PC-3 (cell line): ENCODE measurements at regions not wholly inside any gene's neighbourhood (a gene's known extent, or its start where the extent isn't known, plus 50 kb on each side); places are given as distances from the start of the nearest gene placed in this dataset.

Source experiments
- ATAC-seq: fragments of 200-7000 bp; cut with Tn5 transposase; 2 replicates; pipeline ENCODE4 v1.9.1; 2020; ENCODE audit warnings: mild to moderate bottlenecking, moderate library complexity
- BruUV-seq: library from RNA; stranded (reverse); fragments of 400-500 nt; replicated peaks from 2 replicates; lab custom pipeline; 2021; lab: Mats Ljungman, UMichigan
- CTCF ChIA-PET: fragments of 300-600 bp; sonication (Branson Sonifier 250); formaldehyde crosslinking; loops from one replicate; lab custom pipeline; 2022; ENCODE audit warnings: antibody characterized with exemption; lab: Charles Lee
- POLR2A ChIA-PET: fragments of 300-600 bp; sonication (Branson Sonifier 250); formaldehyde crosslinking; loops from one replicate; lab custom pipeline; 2022; ENCODE audit warnings: antibody characterized with exemption; ENCODE audit not compliant: unreplicated experiment; lab: Charles Lee
- DNase-seq: peaks from one replicate; pipeline ENCODE4 v3.0.0-alpha.2; 2015
- H2AFZ ChIP-seq: fragments of 300-600 bp; sonication (generic); 2 replicates; pipeline ENCODE4 v1.6.0; 2016; ENCODE audit warnings: antibody characterized with exemption, low read length
- H3F3A ChIP-seq: fragments of 300-600 bp; sonication (generic); one replicate; pipeline ENCODE4 v1.6.0; 2017; ENCODE audit warnings: antibody characterized with exemption, low read length, control low read depth, mild to moderate bottlenecking; ENCODE audit not compliant: unreplicated experiment
- H3K27ac ChIP-seq: fragments of 300-600 bp; sonication (generic); 2 replicates; pipeline ENCODE4 v1.5.1; 2016; ENCODE audit warnings: mild to moderate bottlenecking, low read length
- H3K27me3 ChIP-seq: fragments of 300-600 bp; sonication (generic); 2 replicates; pipeline ENCODE4 v1.6.1; 2016; ENCODE audit warnings: low read length, mixed read lengths
- H3K36me3 ChIP-seq: fragments of 300-600 bp; sonication (generic); 2 replicates; pipeline ENCODE4 v1.6.1; 2016; ENCODE audit warnings: low read depth, mixed run types, low read length, mixed read lengths
- H3K4me1 ChIP-seq: fragments of 300-600 bp; sonication (generic); 2 replicates; pipeline ENCODE4 v1.5.1; 2016; ENCODE audit warnings: low read length; ENCODE audit not compliant: insufficient read depth
- H3K4me2 ChIP-seq: fragments of 300-600 bp; sonication (generic); 2 replicates; pipeline ENCODE4 v1.6.0; 2016; ENCODE audit warnings: low read length
- H3K4me3 ChIP-seq: fragments of 300-600 bp; sonication (generic); 2 replicates; pipeline ENCODE4 v1.5.1; 2016; ENCODE audit warnings: mild to moderate bottlenecking, low read length, mixed read lengths
- H3K79me2 ChIP-seq: fragments of 300-600 bp; sonication (generic); 2 replicates; pipeline ENCODE4 v1.6.1; 2017; ENCODE audit warnings: low read length, mixed read lengths
- H3K9ac ChIP-seq: fragments of 300-600 bp; sonication (generic); 2 replicates; pipeline ENCODE4 v1.6.0; 2016; ENCODE audit warnings: mild to moderate bottlenecking, low read length
- H3K9me2 ChIP-seq: fragments of 300-600 bp; sonication (generic); replicated peaks from 2 replicates; pipeline ENCODE4 v1.6.1; 2016; ENCODE audit warnings: mixed run types, low read length, mixed read lengths
- H3K9me3 ChIP-seq: fragments of 300-600 bp; sonication (generic); 2 replicates; pipeline ENCODE4 v1.6.1; 2016; ENCODE audit warnings: low read length, mixed read lengths
- H4K20me1 ChIP-seq: fragments of 300-600 bp; sonication (generic); 2 replicates; pipeline ENCODE4 v1.6.1; 2016; ENCODE audit warnings: low read length, mixed read lengths
- CTCF ChIP-seq: fragments of 300-600 bp; sonication (generic); conservative IDR thresholded peaks from 2 replicates; pipeline ENCODE4 v1.5.1; 2017; ENCODE audit warnings: antibody characterized with exemption, low read depth, mild to moderate bottlenecking, low read length
- EZH2 ChIP-seq: fragments of 300-600 bp; sonication (generic); IDR thresholded peaks from one replicate; pipeline ENCODE4 v1.6.1; 2017; ENCODE audit warnings: antibody characterized with exemption, mild to moderate bottlenecking, low read length; ENCODE audit not compliant: unreplicated experiment
- EZH2phosphoT487 ChIP-seq: fragments of 300-600 bp; sonication (generic); IDR thresholded peaks from 2 replicates; pipeline ENCODE4 v1.6.1; 2018; ENCODE audit warnings: mild to moderate bottlenecking, antibody characterized with exemption, low read length, borderline replicate concordance
- intact Hi-C: fragments of 100-400 bp; cut with micrococcal nuclease; formaldehyde crosslinking; loops from 2 replicates; pipeline ENCODE4 v1.9.0; 2023

- no peak overlapping the region for H2AFZ ChIP-seq
Measured at GRCh38 chr22:22735695-22736611, 91.5 kb downstream of the GGTLC2 start.

GRCh38 chr22:22737590-22737989 is 93.2 kb downstream of the GGTLC2 start:
- no peak overlapping the region for H3K9ac ChIP-seq
- no peaks in the 10 kb centered on the region for H3K4me1 ChIP-seq
- TF ChIP-seq CTCF (no peak), EZH2 (no peak), EZH2phosphoT487 (no peak)
- ChIA-PET CTCF (no interaction called here), POLR2A (no interaction called here)
- no peaks in the 10 kb centered on the region for H4K20me1 ChIP-seq
- no peaks in the 10 kb centered on the region for H3K36me3 ChIP-seq
- H3K9me3 ChIP-seq, result no peaks in the 10 kb centered on the region
- no peaks in the 10 kb centered on the region for H3F3A ChIP-seq
- no TSS peak for BruUV-seq
- H3K27ac ChIP-seq, result no peak overlapping the region
- no peak overlapping the region for H2AFZ ChIP-seq
- H3K27me3 ChIP-seq, result peaks cover 36% of the 10 kb centered on the region
- intact Hi-C loops, result no loop called here
- no peak overlapping the region for H3K4me2 ChIP-seq
- DNase-seq (no peak), ATAC-seq (no peak)
- H3K4me3 ChIP-seq, result no peak overlapping the region
- no peaks in the 10 kb centered on the region for H3K9me2 ChIP-seq
- no peaks in the 10 kb centered on the region for H3K79me2 ChIP-seq

More at GRCh38 chr22:22735695-22736611, 91.5 kb downstream of the GGTLC2 start:
- DNase-seq, result no peak
- H3K79me2 ChIP-seq, result no peaks in the 10 kb centered on the region
- no peak overlapping the region for H3K9ac ChIP-seq
- BruUV-seq, result no TSS peak
- no peaks in the 10 kb centered on the region for H4K20me1 ChIP-seq
- no peak for ATAC-seq
- CTCF ChIA-PET, result no interaction called here
- no peaks in the 10 kb centered on the region for H3K36me3 ChIP-seq
- no peak for TF ChIP-seq EZH2
- TF ChIP-seq CTCF, result no peak
- TF ChIP-seq EZH2phosphoT487, result no peak
- H3K9me2 ChIP-seq, result no peaks in the 10 kb centered on the region
- no peak overlapping the region for H3K4me3 ChIP-seq
- peaks cover 20% of the 10 kb centered on the region for H3K27me3 ChIP-seq
- no peaks in the 10 kb centered on the region for H3F3A ChIP-seq
- H3K9me3 ChIP-seq, result no peaks in the 10 kb centered on the region
- POLR2A ChIA-PET, result no interaction called here
- H3K4me2 ChIP-seq, result no peak overlapping the region
- intact Hi-C loops, result no loop called here
- H3K27ac ChIP-seq, result no peak overlapping the region
- no peaks in the 10 kb centered on the region for H3K4me1 ChIP-seq

- no peak overlapping the region for H3K4me3 ChIP-seq
- intact Hi-C loops, result no loop called here
- no peaks in the 10 kb centered on the region for H3F3A ChIP-seq
- H3K27me3 ChIP-seq, result peaks cover 48% of the 10 kb centered on the region
- H3K9me2 ChIP-seq, result no peaks in the 10 kb centered on the region
- TF ChIP-seq EZH2, result no peak
- no TSS peak for BruUV-seq
- ATAC-seq (no peak), DNase-seq (no peak)
- ChIA-PET CTCF (no interaction called here), POLR2A (no interaction called here)
- H4K20me1 ChIP-seq, result no peaks in the 10 kb centered on the region
- no peaks in the 10 kb centered on the region for H3K4me1 ChIP-seq
- no peak overlapping the region for H3K9ac ChIP-seq
- H3K9me3 ChIP-seq, result no peaks in the 10 kb centered on the region
- no peaks in the 10 kb centered on the region for H3K36me3 ChIP-seq
- no peak overlapping the region for H3K4me2 ChIP-seq
- no peak overlapping the region for H3K27ac ChIP-seq
- H3K79me2 ChIP-seq, result no peaks in the 10 kb centered on the region
- no peak overlapping the region for H2AFZ ChIP-seq
Measured at GRCh38 chr22:22738959-22739585, 94.7 kb downstream of the GGTLC2 start.
